GM11168 (cell line): ENCODE measurements at regions not wholly inside any gene's neighbourhood (a gene's known extent, or its start where the extent isn't known, plus 50 kb on each side); places are given as distances from the start of the nearest gene placed in this dataset.
"Not testable (repeated sequence)": the region's sequence is repeated elsewhere in the genome, so short reads cannot be mapped to it uniquely, and the experiment has no call there.

Experiments
- in situ Hi-C: fragments of 300-500 bp; cut with MboI; formaldehyde crosslinking; loops from one replicate; pipeline ENCODE4 v1.12.0; 2022; ENCODE audit warnings: low sequenced_read_pairs; ENCODE audit not compliant: unreplicated experiment

DNA sequence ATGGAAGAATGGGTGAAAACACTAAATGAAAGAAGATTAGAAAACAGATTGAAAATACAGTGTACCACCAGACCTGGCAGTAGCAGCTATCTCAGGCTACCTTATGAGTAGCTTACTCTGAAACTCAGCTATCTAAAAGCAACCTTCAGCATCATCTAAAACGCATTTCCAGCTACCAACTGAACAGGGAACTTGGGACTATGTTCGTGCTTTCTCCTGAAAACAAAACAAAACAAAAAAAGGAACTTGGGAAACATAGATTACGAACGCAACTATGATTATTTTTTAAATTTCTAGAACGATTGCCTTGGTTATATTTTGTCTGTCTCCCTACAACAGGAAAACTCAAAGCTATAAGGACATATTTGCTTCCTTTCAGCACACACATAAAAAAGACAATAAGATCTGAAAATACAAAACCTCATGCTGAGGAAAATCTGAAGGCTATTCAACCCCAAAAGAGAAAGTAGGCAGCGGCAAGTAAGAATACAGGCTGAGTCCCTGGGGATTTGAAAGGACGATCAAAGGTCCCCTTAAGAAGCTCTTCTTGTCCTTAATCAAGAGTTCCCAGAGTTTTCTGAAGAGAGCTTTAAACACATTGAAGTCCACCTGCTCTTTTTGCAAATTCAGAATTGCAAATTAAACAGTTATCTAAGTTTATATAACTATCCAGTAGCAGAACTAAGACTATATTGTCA is 53.4 kb downstream of the OR2K2 start:
- in situ Hi-C loops, result loop anchor here (25.0 kb wide), 1 partner anchor 839 kb away; no protein-coding TSS in a partner anchor

DNA sequence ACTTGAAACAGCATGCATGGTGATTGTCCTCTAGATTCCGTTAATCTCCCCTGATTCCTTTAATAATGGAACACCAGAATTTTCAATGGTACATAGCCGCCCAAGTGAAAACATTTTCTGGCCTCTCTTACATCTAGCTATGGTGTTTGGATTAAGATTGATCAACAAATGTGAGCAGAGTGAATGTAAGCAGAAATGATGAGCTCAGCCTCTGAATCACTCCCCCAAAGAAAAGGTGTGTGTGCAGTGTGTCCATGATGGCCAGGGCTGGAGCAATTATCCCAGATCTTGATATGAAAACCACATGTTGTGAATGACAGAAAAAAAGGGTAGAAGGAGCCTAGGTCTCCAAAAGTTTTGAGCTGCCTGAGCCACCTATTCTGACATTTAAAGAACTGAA is 55.3 kb downstream of the OR2K2 start:
- in situ Hi-C loops, result loop anchor here (25.0 kb wide), 1 partner anchor 837 kb away; no protein-coding TSS in a partner anchor

DNA sequence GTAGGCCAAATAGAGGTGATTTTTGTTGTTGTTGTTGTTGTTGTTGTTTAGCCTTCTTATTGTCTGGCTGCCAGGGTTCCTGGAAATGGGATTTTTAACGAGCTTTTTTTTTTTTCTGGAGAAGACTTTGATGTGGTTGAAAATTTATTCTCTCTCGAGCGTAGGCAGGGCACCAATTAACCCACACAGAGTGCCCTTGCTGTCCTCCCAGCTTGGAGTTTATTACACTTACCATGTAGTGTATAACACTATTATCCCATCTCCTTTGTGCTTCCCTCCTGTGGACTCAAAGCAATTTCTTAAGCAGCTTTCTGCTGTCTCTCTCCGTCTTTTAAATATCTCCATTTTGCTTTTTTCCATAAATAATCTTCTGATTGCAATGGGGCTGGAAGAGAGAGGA is 57.4 kb downstream of the OR2K2 start:
- in situ Hi-C loops, result no loop called here

DNA sequence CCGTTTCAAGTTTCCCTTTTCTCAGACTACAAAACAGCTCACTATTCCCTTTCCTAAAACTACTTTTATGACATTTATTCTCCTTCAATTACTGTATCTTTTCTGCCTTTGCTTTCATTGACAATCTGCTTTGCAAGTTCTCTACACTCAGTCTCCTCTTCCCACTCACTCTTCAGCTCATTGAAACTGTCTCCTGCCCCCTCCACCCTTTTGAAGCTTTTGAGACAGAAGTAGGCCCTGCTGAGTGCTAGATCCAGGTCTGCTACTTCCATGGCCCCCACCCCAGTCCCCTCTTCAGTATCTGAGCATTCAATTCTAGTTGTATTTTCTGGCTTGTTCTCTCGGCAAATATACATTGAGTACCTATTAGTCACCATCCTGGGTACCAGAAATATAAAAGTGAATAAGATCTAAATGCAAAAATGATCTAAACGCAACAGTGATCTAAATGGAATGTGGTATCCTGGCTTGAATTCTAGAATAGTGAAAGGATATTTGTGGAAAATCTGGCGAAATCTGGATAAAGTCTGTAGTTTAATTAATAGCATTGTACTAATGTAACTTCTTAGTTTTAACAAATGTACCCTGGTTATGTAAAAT is 58.4 kb downstream of the OR2K2 start:
- in situ Hi-C loops, result no loop called here

DNA sequence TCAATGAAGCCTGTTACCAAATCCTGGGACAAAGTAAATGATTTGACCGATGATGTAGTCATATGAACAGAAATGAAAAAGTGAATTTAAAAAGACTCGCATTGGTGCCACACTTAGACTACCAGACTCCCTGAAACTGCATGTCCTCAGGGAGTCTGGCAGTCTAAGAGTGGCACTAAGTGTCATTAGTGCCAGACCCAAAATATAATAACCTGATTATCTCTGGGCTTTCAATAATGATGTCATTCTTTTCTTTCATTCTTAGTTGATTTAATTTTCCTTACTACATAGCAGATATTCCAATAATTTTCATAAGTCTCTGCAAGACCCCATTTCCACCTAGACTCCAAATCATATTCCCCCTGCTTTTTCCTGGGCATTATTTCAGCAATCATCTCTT is 59.0 kb downstream of the OR2K2 start:
- in situ Hi-C loops, result no loop called here

DNA sequence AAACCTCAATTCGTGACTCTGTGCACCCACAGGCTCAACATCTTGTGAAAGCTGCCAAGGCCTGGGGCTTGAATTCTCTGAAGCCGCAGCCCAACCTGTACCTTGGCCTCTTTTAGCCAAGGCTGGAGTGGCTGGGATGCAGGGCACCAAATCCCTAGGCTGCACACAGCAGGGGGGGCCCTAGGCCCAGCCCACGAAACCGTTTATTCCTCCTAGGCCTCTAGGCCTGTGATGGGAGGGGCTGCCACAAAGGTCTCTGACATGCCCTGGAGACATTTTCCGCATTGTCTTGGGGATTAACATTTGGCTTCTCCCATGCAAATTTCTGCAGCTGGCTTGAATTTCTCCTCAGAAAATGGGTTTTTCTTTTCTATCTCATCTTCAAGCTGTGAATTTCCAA is 64.0 kb downstream of the OR2K2 start:
- in situ Hi-C loops, result not testable (repeated sequence)

DNA sequence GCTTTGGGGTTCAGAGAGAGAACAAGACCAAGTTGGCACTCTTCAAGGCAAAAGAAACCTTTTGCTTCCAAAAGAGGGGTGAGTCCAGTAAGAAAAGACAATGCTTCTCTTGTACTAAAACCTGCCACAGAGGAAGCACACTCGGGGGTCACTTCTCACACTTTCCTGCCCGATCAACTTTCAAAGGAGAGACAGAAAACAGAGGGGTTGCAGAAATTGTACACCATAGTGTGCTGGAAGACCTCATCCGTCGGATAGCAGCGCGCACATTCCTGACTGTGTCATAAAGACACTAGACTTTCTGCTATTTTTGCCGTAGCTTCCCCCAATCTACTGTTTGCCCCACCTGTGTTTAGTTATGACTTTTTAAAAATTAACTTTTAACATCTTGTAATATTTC is 66.9 kb downstream of the OR2K2 start:
- in situ Hi-C loops, result no loop called here

DNA sequence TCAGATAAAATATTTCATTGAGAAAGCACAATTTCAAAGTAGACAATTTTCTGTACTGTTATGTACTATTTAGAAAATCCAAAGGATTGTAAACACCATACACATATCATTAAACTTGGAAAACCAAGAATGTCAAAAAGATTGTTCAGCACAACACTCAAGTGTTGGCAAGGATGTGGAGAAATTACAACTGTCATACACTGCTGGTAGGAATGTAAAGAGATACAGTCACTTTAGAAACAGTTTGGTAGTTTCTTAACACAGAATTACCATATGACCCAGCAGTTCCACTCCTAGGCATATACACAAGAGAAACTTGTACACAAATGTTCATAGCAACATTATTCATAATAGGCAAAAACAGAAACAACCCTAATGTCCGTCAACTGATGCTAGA is 71.2 kb downstream of the OR2K2 start:
- in situ Hi-C loops, result no loop called here

DNA sequence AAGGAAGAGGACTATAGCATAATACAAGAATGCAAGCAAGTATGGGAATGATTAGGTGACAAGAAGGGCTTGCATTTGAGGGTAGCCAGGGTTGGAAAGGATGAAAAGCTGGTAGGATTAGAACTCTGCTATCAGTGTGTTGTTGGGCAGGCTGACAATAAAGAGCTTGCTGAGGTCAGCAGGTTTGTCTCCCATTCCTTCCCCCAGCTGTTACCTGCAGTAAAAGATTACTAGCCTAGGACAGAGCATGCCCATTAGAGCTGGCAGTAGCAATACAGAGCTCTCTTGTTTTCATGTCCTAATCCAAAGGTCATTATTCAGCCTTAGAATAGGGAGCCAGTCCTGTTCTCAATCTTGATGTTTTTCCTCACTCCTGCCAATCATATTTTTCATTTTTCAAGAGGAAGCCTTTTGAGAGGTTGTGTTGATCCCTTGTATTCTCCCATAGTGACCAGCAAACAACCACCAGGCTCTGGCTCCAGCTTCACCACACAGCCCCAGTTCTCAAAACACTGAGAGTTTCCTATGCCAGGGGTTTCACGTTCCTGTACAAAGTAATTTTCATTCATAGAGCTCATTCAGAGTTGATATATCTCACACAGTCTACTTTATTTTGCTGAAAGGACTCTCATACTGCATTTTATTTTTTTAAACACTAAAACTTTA is 71.7 kb downstream of the OR2K2 start:
- in situ Hi-C loops, result no loop called here

DNA sequence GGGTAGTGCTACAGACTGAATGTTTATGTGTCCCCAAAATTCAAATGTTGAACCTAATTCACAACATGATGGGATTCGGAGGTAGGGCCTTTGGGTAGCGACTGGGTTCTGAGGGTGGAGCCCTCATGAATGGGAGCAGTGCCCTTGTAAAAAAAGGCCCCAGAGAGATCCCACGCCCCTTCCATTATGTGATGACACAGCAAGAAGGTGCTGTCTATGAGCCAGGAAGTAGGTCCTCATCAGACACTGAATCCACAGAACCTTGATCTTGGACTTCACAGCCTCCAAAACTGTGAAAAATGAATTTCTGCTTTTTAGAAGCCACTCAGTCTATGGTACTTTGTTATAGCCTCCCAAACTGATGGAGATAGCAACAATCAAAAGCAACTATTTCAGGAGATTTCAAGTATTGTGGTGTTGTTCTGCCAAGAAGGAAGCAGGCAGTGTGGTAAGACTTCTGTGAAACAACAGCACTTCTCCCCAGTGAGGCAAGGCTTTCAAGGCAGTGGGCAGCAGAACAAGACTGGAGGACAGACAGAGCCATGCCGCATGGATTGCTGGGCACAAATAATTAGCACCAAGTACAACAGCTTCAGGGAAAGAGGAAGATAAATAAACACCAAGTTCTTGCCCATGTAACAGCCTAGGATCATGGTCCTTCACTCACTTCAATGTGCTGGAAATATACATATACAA is 76.1 kb downstream of the OR2K2 start:
- in situ Hi-C loops, result no loop called here

DNA sequence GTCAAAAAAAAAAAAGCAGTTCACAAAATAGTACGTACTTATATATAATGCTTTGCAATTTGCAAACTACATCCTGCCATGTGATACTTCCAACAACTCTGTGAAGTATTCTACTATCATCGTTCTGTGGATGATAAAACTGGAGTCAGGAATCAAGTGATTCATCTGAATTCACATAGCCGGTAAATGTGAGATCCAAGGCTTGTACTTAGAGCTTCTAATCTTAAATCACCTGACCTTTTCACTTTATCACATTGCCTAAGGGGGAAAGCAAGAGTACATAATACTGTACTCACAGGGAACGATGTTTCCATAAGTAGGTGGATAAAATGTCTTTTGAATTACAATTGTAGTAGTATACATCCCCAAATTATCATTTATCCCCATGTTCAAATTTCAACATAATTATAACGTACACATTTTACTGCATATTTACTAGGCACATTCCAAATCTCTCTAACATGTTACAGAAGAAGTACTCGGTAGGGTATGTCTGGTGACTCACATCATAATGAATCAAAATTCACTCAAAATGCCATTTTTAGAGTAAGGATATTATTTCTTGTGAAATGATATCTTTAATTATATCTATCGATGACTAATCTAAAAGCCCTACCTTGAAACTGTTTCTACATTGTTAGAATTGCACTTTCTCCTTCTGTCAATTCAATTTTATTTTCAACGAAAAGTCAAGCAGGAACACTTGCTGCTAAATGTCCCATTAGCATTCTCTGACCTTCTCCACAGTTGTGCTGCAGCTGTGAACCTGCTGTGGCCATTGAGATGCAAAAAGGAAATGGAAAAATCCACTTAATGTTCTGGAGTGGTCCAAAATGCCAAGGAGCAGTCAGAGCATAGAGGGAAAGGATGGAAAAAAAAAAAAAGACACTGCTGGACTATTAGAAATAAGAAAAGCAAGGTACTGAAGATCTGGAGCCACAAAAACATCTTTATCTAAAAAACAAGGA is 78.9 kb downstream of the OR2K2 start:
- in situ Hi-C loops, result no loop called here

DNA sequence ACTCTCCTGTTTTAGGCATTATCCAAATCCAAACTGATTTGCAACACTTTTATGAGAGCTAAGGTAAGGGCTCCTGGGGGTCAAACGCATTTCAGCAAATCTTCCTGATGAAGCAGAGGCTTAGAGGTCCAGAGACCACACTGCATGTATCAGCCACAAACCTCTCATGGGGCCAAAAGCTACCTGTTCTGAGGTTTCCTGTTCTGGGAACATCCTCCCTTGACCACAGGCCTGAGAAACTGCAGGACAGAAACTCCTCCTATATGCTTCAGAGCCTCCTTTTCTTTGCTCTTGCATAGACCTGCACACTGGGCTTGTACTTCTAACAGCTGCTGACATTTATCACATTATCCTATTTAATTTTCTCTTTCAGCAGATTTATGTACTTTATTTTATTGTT is 92.6 kb downstream of the OR2K2 start:
- in situ Hi-C loops, result no loop called here

DNA sequence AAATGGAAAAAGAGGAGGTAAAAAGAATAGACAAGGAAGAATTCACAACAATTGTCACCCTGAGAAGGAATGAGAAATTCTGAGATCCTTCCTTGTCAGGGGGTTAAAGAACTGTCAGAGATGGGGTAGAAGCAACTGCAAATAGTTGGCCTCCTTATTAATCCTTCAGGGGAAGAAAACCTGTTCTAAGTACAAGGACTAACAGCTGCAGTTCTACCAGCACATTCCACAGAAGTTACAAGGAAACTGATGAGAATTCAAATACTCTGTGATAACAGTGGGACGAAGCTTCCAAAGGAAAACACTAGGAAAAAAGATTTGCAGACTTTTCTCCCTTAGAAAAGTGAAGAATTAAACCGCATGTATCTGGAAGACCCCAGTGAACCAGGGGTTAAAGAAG is 93.7 kb downstream of the OR2K2 start:
- in situ Hi-C loops, result no loop called here

DNA sequence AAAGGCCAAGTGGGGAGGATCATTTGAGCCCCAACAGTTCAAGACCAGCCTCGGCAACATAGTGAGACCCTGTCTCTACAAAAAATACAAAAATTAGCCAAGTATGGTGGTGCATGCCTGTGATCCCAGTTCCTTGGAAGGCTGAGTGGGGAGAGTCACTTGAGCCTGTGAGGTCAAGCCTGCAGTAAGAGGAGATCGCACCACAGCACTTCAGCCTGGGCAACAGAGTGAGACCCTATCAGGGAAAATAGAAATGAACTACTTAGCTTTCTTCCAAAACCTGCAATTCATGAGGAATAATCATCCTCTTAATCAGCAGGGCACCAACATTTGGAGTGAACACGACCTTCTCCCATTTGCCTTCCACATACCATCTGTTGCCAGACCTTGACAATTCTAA is 96.1 kb downstream of the OR2K2 start:
- in situ Hi-C loops, result no loop called here

DNA sequence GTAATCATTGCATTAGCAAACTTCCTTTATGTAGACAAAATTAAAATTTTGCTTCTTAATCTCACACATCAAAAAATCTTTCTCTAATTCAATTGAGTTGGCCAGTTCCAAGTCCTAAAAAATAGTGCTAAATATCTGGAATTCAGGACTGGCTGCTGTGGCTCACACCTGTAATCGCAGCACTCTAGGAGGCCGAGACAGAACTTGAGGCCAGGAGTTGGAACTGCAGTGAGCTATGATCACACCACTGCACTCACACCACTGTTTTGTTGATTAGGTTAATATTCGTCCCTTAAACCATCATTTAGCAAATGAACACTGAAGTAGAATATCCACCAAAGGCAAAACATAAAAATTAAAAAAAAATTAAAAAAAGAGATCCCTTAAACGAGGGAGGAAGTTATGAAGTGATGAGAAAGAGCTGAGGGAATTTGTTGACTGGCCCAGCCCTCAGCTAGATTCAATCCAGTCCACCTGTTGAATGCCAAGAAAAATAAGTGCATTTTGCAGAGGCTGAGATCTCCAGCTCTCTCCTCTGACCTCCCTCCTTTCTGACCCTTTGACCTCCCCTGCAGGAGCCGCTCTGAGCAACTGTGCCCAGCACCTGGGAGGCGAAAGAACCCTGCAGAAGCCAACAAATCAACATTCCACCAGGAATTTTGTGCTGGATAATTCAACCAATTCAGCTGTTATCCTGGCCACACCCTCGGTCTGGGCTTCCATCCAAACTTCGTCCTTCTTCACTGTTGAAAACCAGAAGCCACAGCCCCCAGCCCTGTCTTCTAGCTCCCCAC is 96.8 kb downstream of the OR2K2 start:
- in situ Hi-C loops, result no loop called here

DNA sequence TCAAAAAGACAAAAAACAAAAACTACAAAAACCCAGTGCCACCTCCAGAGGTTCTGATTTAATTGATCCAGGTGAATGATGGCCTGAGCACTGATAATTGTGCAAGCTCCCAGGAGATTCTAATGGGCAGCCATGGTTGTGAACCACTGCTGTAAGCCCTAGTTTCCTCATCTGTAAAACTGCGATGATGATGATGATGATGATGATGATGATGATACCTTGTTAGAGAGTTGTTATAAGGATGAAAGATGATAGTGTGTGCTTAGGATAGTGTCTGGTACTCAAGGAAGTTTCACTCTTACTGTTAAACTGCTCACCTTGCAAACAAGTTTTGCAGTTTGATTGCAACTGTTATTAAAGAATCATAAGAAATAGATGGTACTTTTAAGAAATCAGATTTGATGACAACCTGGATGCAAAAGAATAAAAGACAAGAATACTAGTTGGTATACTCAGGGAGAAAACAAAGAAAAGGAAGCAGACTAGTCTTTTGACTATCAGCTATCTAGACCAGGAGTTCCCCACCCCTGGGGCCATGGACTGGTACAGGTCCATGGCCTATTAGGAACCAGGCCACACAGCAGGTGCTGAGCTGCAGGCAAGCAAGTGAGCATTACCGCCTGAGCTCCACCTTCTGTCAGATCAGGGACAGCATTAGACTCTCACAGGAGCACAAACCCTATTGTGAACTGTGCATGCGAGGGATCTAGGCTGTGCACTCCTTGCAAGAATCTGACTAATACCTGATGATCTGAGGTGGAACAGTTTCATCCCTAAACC is 98.0 kb downstream of the OR2K2 start:
- in situ Hi-C loops, result no loop called here

DNA sequence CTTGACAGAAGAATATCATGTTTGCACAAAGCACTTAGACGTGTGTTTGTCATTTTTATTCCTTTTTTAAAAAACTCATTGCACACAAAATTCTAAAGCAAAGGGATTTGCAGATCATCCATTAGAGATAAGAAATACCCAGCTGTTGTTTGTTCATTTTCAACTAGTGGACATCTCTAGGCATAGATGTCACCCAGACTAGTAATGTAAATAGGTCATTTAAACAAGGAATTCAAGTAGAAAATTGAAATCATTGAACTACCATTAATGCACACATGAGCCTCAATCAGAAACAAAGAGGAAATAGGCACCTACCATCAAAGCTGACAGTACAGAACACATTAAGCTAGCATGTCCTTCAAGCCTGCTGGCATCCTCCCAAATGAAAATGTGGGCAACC is 107.3 kb downstream of the OR2K2 start:
- in situ Hi-C loops, result no loop called here

DNA sequence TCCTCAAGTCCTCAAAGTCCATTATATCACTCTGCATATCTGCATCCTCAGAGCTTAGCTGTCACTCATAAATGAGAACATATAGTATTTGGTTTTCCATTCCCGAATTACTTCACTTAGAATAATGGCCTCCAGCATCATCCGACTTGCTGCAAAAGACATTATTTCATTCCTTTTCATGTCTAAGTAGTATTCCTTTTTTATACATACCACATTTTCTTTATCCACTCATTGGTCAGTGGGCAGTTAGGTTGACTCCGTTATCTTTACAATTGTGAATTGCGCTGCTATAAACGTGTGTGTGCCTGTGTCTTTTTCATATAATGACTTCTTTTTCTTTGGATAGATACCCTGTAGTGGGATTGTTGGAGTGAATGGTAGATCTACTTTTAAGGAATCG is 117.2 kb downstream of the OR2K2 start:
- in situ Hi-C loops, result no loop called here
